ENCODE measurements at regions not wholly inside any gene's neighbourhood (a gene's known extent, or its start where the extent isn't known, plus 50 kb on each side); places are given as distances from the start of the nearest gene placed in this dataset.

- no peak for TF ChIP-seq CTCF (conservative IDR thresholded peaks at IDR 0.05; ENCODE audit: low read depth, low read length)
- TF ChIP-seq EZH2 (IDR thresholded peaks at IDR 0.05; ENCODE audit: borderline replicate concordance, low read depth, low read length, poor library complexity, severe bottlenecking): no peak
Observed at GRCh38 chr16:76970087-76970744, 220.8 kb upstream of the MON1B start.
